ENCODE measurements at regions not wholly inside any gene's neighbourhood (a gene's known extent, or its start where the extent isn't known, plus 50 kb on each side); places are given as distances from the start of the nearest gene placed in this dataset.

DNA sequence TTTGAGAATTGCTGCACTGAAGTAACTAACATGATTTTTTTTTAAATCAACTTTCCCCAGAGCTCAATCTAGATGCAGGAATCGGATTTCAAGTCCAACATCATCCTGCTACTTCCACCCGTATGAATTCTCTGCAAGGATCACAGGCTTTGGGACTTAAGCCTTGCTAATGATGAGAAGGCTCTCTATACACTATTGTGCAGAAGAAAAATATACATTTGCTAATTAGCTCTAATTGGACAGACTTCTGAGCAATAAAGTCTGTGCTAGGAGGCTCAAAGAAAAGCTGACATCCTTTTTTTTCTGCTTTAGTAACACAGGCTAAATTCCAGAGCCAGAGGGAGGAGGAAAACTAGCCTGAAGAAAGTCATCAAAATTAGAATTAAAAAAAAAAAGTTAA lies 433.6 kb downstream of the PMP22 start:
- no peak for DNase-seq (ENCODE audit: low read depth)
- H3K4me3 ChIP-seq (ENCODE audit: low read depth, low read length), result no peak overlapping the region
- TF ChIP-seq POLR2A (IDR thresholded peaks at IDR 0.05; ENCODE audit: extremely low read depth, insufficient read length), result no peak

DNA sequence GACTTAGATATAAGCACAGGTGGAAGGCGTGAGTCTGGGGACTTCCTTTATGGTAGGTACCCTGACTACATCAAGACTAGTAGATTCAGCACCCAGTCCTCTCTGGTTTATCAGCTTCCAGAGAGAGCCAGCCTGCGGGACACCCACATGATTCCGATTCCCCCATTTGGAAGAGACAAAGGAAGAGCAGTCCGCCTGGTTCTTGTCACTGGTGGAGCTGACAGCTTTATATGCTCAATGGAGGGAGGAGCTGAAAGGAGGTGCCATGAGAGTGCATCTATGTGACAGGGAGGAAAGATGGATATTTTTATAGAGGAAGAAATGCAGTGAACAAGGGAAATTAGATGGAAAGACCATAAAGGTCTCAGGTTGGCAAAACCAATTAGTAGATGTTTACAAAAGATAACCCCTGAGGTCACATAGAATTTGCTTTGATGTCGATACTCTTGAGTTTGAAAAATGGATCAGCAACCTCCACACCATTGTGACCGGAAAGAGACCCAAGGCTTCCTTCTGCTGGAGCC lies 437.7 kb downstream of the PMP22 start:
- no peak overlapping the region for H3K4me3 ChIP-seq (ENCODE audit: low read depth, low read length)
- no peak for TF ChIP-seq MYC (IDR thresholded peaks at IDR 0.05; ENCODE audit: low read depth, low read length)
- TF ChIP-seq, protein P1, sequence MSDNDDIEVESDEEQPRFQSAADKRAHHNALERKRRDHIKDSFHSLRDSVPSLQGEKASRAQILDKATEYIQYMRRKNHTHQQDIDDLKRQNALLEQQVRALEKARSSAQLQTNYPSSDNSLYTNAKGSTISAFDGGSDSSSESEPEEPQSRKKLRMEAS (IDR thresholded peaks at IDR 0.05; ENCODE audit: low read depth, low read length), result no peak
- no peak for TF ChIP-seq POLR2A (IDR thresholded peaks at IDR 0.05; ENCODE audit: extremely low read depth, insufficient read length)
- no peak for TF ChIP-seq CTCF (IDR thresholded peaks at IDR 0.05; ENCODE audit: low read depth, low read length)
- DNase-seq (ENCODE audit: low read depth), result no peak

DNA sequence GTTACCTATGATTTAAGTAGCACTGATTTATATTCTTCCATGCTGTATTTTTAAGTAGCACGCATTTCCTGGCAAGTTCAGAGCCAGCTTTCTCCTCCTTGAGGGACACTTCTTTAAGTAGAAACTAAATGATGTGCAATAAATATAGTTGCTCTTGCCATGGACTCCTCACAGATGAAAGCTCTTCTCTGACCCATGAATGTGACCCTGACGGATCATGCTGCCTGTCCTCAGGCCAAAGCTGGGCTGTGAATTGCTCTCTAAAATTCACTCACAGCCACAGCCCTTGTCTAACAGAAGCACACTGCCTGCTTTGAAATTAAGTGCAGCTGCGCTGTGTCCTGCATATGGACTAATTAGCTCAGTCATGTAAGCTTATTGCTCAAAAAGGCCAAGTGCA lies 438.8 kb downstream of the PMP22 start:
- no peak for TF ChIP-seq MYC (IDR thresholded peaks at IDR 0.05; ENCODE audit: low read depth, low read length)
- TF ChIP-seq, protein P1 (IDR thresholded peaks at IDR 0.05; ENCODE audit: low read depth, low read length), result no peak
- TF ChIP-seq POLR2A (IDR thresholded peaks at IDR 0.05; ENCODE audit: extremely low read depth, insufficient read length), result no peak
- TF ChIP-seq CTCF (IDR thresholded peaks at IDR 0.05; ENCODE audit: low read depth, low read length), result no peak
- no peak overlapping the region for H3K4me3 ChIP-seq (ENCODE audit: low read depth, low read length)
- no peak for DNase-seq (ENCODE audit: low read depth)

GRCh38 chr17:14818469-14818868 lies 446.7 kb downstream of the PMP22 start:
- DNase-seq (ENCODE audit: low read depth), result no peak
- no peak overlapping the region for H3K4me3 ChIP-seq (ENCODE audit: low read depth, low read length)
- TF ChIP-seq CTCF (IDR thresholded peaks at IDR 0.05; ENCODE audit: low read depth, low read length) (no peak), POLR2A (IDR thresholded peaks at IDR 0.05; ENCODE audit: extremely low read depth, insufficient read length) (no peak), MYC (IDR thresholded peaks at IDR 0.05; ENCODE audit: low read depth, low read length) (no peak)
- TF ChIP-seq, protein P1 (IDR thresholded peaks at IDR 0.05; ENCODE audit: low read depth, low read length), result no peak

DNA sequence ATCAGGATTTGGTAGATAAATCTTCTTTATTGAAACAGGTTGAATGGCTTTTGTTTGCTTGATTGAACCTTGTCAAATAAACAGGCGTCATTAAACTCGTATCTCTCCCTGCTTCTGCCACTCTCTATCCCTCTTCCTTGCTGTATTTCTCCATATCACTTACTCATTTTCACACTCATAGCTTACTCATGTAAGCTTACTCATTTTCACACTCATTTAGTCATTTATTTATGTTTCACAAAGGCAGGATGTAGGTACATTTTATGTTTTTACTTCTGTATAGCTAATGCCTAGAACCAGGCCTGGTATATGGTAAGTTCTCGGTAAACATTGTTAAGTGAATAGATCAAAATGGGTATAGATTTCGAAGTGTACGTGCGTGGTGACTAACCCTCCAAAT lies 450.0 kb downstream of the PMP22 start:
- no peak for TF ChIP-seq MYC (IDR thresholded peaks at IDR 0.05; ENCODE audit: low read depth, low read length)
- DNase-seq (ENCODE audit: low read depth), result no peak
- H3K4me3 ChIP-seq (ENCODE audit: low read depth, low read length), result no peak overlapping the region

DNA sequence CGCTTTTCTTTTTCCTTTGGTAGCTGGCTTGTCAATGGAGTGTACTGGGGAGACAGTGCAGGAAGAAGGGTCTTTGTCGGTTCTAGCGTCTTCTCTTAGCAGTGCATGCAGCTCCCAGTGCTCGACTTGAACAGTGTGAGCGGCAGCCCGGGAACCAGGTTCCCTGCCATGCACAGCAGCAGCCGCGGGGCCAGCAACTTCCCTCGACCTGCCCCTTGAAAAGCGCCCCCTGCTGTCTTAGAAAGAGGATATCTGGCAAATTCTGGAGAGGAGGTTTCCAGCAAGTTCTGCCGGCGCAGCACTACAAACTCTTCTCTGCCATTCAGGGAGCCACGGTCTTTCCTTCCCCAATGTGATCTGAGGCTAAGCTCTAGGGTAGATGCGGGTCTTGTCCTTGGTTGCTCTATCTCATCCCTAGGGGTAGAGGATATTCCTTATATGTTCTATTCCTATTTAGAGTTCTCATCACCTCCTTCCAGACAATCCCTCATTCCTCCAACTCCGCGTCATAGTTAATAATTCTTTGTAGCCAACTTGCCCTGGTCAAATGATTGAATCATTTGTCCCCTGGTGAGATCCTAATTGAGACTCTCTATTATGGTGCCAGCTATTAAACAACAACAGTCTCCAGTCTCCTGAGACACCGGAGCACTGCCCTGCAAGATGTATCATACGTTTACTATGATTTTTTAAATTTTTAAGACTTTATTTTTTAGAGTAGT lies 451.3 kb downstream of the PMP22 start:
- no peak for TF ChIP-seq MYC (IDR thresholded peaks at IDR 0.05; ENCODE audit: low read depth, low read length)
- TF ChIP-seq, protein P1 (IDR thresholded peaks at IDR 0.05; ENCODE audit: low read depth, low read length), result no peak
- no peak for TF ChIP-seq CTCF (IDR thresholded peaks at IDR 0.05; ENCODE audit: low read depth, low read length)
- no peak for TF ChIP-seq POLR2A (IDR thresholded peaks at IDR 0.05; ENCODE audit: extremely low read depth, insufficient read length)
- H3K4me3 ChIP-seq (ENCODE audit: low read depth, low read length), result no peak overlapping the region
- DNase-seq (ENCODE audit: low read depth), result peak; percentile 40

GRCh38 chr17:14808425-14808824 lies 456.7 kb downstream of the PMP22 start:
- DNase-seq (ENCODE audit: low read depth), result no peak
- H3K4me3 ChIP-seq (ENCODE audit: low read depth, low read length), result no peak overlapping the region
- TF ChIP-seq MYC (IDR thresholded peaks at IDR 0.05; ENCODE audit: low read depth, low read length), result no peak

Data from NB4 (cell line).